Astrocyte (in vitro differentiated cells and primary cell): ENCODE measurements at regions not wholly inside any gene's neighbourhood (a gene's known extent, or its start where the extent isn't known, plus 50 kb on each side); places are given as distances from the start of the nearest gene placed in this dataset.

Experiments used
- DNase-seq: peaks from one replicate; pipeline ENCODE4 v3.0.0-alpha.2; 2010; ENCODE audit warnings: low read depth
- FAIRE-seq: peaks from 2 replicates; lab custom pipeline; 2011; peaks lifted over from hg19 to GRCh38; lab: Jason Lieb, UNC
- H2AFZ ChIP-seq: 2 replicates; pipeline ENCODE4 v1.6.0; 2012; ENCODE audit warnings: low read depth, low read length, inconsistent platforms
- H3K27ac ChIP-seq: 2 replicates; pipeline ENCODE4 v1.5.1; 2011; ENCODE audit warnings: low read depth, low read length, inconsistent platforms
- H3K27me3 ChIP-seq: 2 replicates; pipeline ENCODE4 v1.6.0; 2011; ENCODE audit warnings: low read length, inconsistent platforms; ENCODE audit not compliant: insufficient read depth
- H3K36me3 ChIP-seq: 2 replicates; pipeline ENCODE4 v1.5.1; 2011; ENCODE audit warnings: low read length, inconsistent platforms; ENCODE audit not compliant: insufficient read depth
- H3K4me1 ChIP-seq: 2 replicates; pipeline ENCODE4 v1.5.1; 2011; ENCODE audit warnings: low read length, inconsistent platforms; ENCODE audit not compliant: insufficient read depth
- H3K4me2 ChIP-seq: 2 replicates; pipeline ENCODE4 v1.6.0; 2012; ENCODE audit warnings: low read length, inconsistent platforms
- H3K4me3 ChIP-seq: 2 replicates; pipeline ENCODE4 v1.5.1; 2011; ENCODE audit warnings: low read depth, mild to moderate bottlenecking, low read length, inconsistent platforms; ENCODE audit not compliant: insufficient read depth
- H3K79me2 ChIP-seq: 2 replicates; pipeline ENCODE4 v1.6.0; 2012; ENCODE audit warnings: mild to moderate bottlenecking, low read length, inconsistent platforms; ENCODE audit not compliant: insufficient read depth
- H3K9ac ChIP-seq: 2 replicates; pipeline ENCODE4 v1.6.0; 2012; ENCODE audit warnings: mild to moderate bottlenecking, low read length, inconsistent platforms
- H3K9me3 ChIP-seq: 2 replicates; pipeline ENCODE4 v1.5.1; 2012; ENCODE audit warnings: low read depth, mild to moderate bottlenecking, low read length, inconsistent platforms; ENCODE audit not compliant: insufficient read depth
- H4K20me1 ChIP-seq: 2 replicates; pipeline ENCODE4 v1.6.0; 2012; ENCODE audit warnings: low read length, inconsistent platforms; ENCODE audit not compliant: insufficient read depth
- H3K27ac Mint-ChIP-seq: one replicate; pipeline ENCODE4 v1.8.0; 2021; ENCODE audit warnings: mild to moderate bottlenecking, mixed read lengths; ENCODE audit not compliant: unreplicated experiment
- H3K27me3 Mint-ChIP-seq: one replicate; pipeline ENCODE4 v1.8.0; 2021; ENCODE audit warnings: low read depth, mixed read lengths; ENCODE audit not compliant: unreplicated experiment
- H3K36me3 Mint-ChIP-seq: one replicate; pipeline ENCODE4 v1.8.0; 2021; ENCODE audit warnings: low read depth, mixed read lengths; ENCODE audit not compliant: unreplicated experiment
- H3K4me1 Mint-ChIP-seq: one replicate; pipeline ENCODE4 v1.8.0; 2021; ENCODE audit warnings: low read depth, mixed read lengths; ENCODE audit not compliant: unreplicated experiment
- H3K4me3 Mint-ChIP-seq: one replicate; pipeline ENCODE4 v1.8.0; 2021; ENCODE audit warnings: mild to moderate bottlenecking, moderate library complexity, mixed read lengths; ENCODE audit not compliant: unreplicated experiment
- H3K9me3 Mint-ChIP-seq: one replicate; pipeline ENCODE4 v1.8.0; 2021; ENCODE audit warnings: mild to moderate bottlenecking, mixed read lengths; ENCODE audit not compliant: unreplicated experiment
- EZH2 ChIP-seq: IDR thresholded peaks from 2 replicates; pipeline ENCODE4 v1.6.1; 2012; ENCODE audit warnings: mild to moderate bottlenecking, low read length, inconsistent platforms; ENCODE audit not compliant: insufficient read depth
- TF ChIP-seq, protein P1 (sequence below): IDR thresholded peaks from 2 replicates; pipeline ENCODE4 v1.5.1; 2011; ENCODE audit warnings: low read depth, mild to moderate bottlenecking, inconsistent platforms, low read length, moderate library complexity; ENCODE audit not compliant: insufficient read depth

DNA sequence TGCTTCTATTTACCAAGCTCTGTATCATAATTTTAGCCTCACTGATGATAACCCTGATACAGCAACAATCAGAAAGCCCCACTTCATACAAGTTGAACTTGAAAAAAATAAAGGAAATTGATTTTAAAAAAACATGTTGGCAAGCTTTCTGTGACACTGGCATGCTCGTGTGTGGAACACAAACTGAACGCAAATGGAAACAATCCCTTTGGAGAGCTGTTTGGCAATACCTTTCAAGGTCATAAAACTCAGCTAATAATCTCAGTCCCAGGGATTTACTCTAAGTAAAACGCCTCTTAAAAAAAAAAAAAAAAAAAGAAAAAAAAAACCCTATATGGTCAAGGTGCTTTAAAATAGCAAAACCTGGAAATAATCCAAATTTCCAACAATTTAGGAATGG lies 166.7 kb upstream of the BCL6 start:
- no peak overlapping the region for H3K27ac Mint-ChIP-seq
- H3K9me3 ChIP-seq = no peaks in the 10 kb centered on the region
- H3K4me1 Mint-ChIP-seq = peaks cover 25% of the 10 kb centered on the region
- H3K27me3 Mint-ChIP-seq = no peaks in the 10 kb centered on the region
- no peaks in the 10 kb centered on the region for H4K20me1 ChIP-seq
- no peak for TF ChIP-seq EZH2
- TF ChIP-seq, protein P1, sequence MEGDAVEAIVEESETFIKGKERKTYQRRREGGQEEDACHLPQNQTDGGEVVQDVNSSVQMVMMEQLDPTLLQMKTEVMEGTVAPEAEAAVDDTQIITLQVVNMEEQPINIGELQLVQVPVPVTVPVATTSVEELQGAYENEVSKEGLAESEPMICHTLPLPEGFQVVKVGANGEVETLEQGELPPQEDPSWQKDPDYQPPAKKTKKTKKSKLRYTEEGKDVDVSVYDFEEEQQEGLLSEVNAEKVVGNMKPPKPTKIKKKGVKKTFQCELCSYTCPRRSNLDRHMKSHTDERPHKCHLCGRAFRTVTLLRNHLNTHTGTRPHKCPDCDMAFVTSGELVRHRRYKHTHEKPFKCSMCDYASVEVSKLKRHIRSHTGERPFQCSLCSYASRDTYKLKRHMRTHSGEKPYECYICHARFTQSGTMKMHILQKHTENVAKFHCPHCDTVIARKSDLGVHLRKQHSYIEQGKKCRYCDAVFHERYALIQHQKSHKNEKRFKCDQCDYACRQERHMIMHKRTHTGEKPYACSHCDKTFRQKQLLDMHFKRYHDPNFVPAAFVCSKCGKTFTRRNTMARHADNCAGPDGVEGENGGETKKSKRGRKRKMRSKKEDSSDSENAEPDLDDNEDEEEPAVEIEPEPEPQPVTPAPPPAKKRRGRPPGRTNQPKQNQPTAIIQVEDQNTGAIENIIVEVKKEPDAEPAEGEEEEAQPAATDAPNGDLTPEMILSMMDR = no peak
- no peak overlapping the region for H3K4me3 ChIP-seq
- no peaks in the 10 kb centered on the region for H3K79me2 ChIP-seq
- no peaks in the 10 kb centered on the region for H3K27me3 ChIP-seq
- FAIRE-seq = no peak
- H3K36me3 ChIP-seq = no peaks in the 10 kb centered on the region
- H3K27ac ChIP-seq = no peak overlapping the region
- no peak overlapping the region for H2AFZ ChIP-seq
- no peak for DNase-seq
- peaks cover 2% of the 10 kb centered on the region for H3K9me3 Mint-ChIP-seq
- no peak overlapping the region for H3K4me3 Mint-ChIP-seq
- no peaks in the 10 kb centered on the region for H3K36me3 Mint-ChIP-seq
- H3K4me2 ChIP-seq = no peak overlapping the region
- H3K9ac ChIP-seq = no peak overlapping the region
- H3K4me1 ChIP-seq = peaks cover 10% of the 10 kb centered on the region

DNA sequence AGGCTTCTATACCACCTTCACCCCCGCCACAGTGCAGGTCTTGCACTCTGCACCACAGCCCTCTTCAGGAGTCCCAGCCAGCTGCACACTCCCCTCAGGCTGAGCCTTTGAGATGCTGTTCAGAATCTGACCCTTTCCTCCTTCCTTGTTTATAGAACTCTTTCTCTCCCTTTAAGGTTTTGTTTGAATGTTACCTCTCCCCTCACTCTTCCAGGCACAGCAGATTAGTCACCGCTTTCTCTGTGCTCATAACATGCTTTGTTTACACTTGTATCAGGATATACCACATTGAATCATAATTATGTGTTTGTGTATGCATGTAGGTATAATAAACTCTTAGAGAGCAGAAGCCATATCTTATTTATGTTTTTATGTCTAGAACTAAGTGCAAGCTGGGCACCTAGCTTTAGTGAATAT lies 168.4 kb upstream of the BCL6 start:
- H3K27me3 Mint-ChIP-seq = no peaks in the 10 kb centered on the region
- DNase-seq (peak; percentile 52), FAIRE-seq (no peak)
- H3K36me3 Mint-ChIP-seq = no peaks in the 10 kb centered on the region
- no peaks in the 10 kb centered on the region for H3K36me3 ChIP-seq
- no peaks in the 10 kb centered on the region for H3K79me2 ChIP-seq
- H3K4me1 Mint-ChIP-seq = peaks cover 26% of the 10 kb centered on the region
- H2AFZ ChIP-seq = no peak overlapping the region
- no peaks in the 10 kb centered on the region for H3K9me3 ChIP-seq
- TF ChIP-seq, protein P1 = no peak
- no peak for TF ChIP-seq EZH2
- peaks cover 2% of the 10 kb centered on the region for H3K9me3 Mint-ChIP-seq
- H3K9ac ChIP-seq = no peak overlapping the region
- H3K4me2 ChIP-seq = peak overlapping the region; percentile 17
- no peaks in the 10 kb centered on the region for H4K20me1 ChIP-seq
- H3K27ac Mint-ChIP-seq = no peak overlapping the region
- no peaks in the 10 kb centered on the region for H3K27me3 ChIP-seq
- no peak overlapping the region for H3K27ac ChIP-seq
- peaks cover 16% of the 10 kb centered on the region for H3K4me1 ChIP-seq
- no peak overlapping the region for H3K4me3 Mint-ChIP-seq
- no peak overlapping the region for H3K4me3 ChIP-seq

DNA sequence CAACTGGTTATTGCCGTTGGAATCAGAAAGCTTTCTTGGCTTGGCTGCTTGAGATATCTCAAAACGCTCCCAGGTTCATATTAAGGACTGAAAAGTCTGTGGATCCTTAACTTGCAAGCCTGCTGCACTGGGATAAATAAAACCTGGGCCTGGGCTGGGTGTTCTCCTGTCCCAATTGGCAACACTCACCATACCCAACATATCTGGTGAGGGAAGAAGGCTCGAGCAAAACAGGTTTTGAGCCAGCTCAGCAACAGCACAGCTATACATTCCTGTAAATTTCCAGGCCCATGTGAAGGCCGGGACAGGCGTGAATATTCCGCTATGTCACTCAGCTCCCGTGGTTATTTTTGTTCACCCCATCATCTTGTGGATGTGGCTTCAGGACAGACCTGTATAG lies 169.0 kb upstream of the BCL6 start:
- Histone ChIP-seq H3K4me1 (peaks cover 16% of the 10 kb centered on the region), H3K79me2 (no peaks in the 10 kb centered on the region), H3K4me2 (no peak overlapping the region), H3K27ac (no peak overlapping the region), H3K36me3 (no peaks in the 10 kb centered on the region), H2AFZ (no peak overlapping the region), H3K9ac (no peak overlapping the region), H3K27me3 (no peaks in the 10 kb centered on the region), H3K4me3 (no peak overlapping the region), H3K9me3 (no peaks in the 10 kb centered on the region), H4K20me1 (no peaks in the 10 kb centered on the region)
- no peak overlapping the region for H3K4me3 Mint-ChIP-seq
- no peaks in the 10 kb centered on the region for H3K27me3 Mint-ChIP-seq
- no peak for DNase-seq
- peaks cover 32% of the 10 kb centered on the region for H3K4me1 Mint-ChIP-seq
- no peaks in the 10 kb centered on the region for H3K36me3 Mint-ChIP-seq
- peaks cover 2% of the 10 kb centered on the region for H3K9me3 Mint-ChIP-seq
- H3K27ac Mint-ChIP-seq = no peak overlapping the region
- FAIRE-seq = no peak
- no peak for TF ChIP-seq EZH2
- TF ChIP-seq, protein P1 = no peak
